ENCODE measurements at regions not wholly inside any gene's neighbourhood (a gene's known extent, or its start where the extent isn't known, plus 50 kb on each side); places are given as distances from the start of the nearest gene placed in this dataset.
"Not testable (repeated sequence)": the region's sequence is repeated elsewhere in the genome, so short reads cannot be mapped to it uniquely, and the experiment has no call there.

- no peak for DNase-seq
Observed at GRCh38 chr11:11220786-11221185, 132.3 kb downstream of the CSNK2A3 start.

GRCh38 chr11:11218629-11218986 is 134.4 kb downstream of the CSNK2A3 start:
- no peak for DNase-seq

- DNase-seq: no peak
Observed at GRCh38 chr11:11217929-11218628, 135.0 kb downstream of the CSNK2A3 start.

GRCh38 chr11:11217289-11217928 is 135.6 kb downstream of the CSNK2A3 start:
- DNase-seq: no peak

- no peak for DNase-seq
Observed at GRCh38 chr11:11215944-11216343, 137.1 kb downstream of the CSNK2A3 start.

GRCh38 chr11:11215058-11215815 is 137.8 kb downstream of the CSNK2A3 start:
- no peak for DNase-seq

GRCh38 chr11:11213117-11213516 is 139.9 kb downstream of the CSNK2A3 start:
- no peak for DNase-seq

GRCh38 chr11:11211888-11212287 is 141.2 kb downstream of the CSNK2A3 start:
- DNase-seq: no peak

GRCh38 chr11:11211186-11211585 is 141.9 kb downstream of the CSNK2A3 start:
- no peak for DNase-seq

- no peak for DNase-seq
Observed at GRCh38 chr11:11210446-11210845, 142.6 kb downstream of the CSNK2A3 start.

GRCh38 chr11:11209967-11210366 is 143.1 kb downstream of the CSNK2A3 start:
- DNase-seq: no peak

GRCh38 chr11:11208994-11209393 is 144.1 kb downstream of the CSNK2A3 start:
- DNase-seq: no peak

- DNase-seq: no peak
Observed at GRCh38 chr11:11207428-11207827, 145.6 kb downstream of the CSNK2A3 start.

GRCh38 chr11:11206484-11206883 is 146.6 kb downstream of the CSNK2A3 start:
- DNase-seq: no peak

GRCh38 chr11:11202885-11203284 is 150.2 kb downstream of the CSNK2A3 start:
- DNase-seq: no peak

- not testable (repeated sequence) for DNase-seq
Observed at GRCh38 chr11:11201302-11201701, 151.7 kb downstream of the CSNK2A3 start.

GRCh38 chr11:11192541-11192940 is 160.5 kb downstream of the CSNK2A3 start:
- DNase-seq: no peak

GRCh38 chr11:11189506-11189905 is 163.5 kb downstream of the CSNK2A3 start:
- DNase-seq: no peak

- DNase-seq: no peak
Observed at GRCh38 chr11:11186249-11186648, 166.8 kb downstream of the CSNK2A3 start.

GRCh38 chr11:11182261-11182660 is 170.8 kb downstream of the CSNK2A3 start:
- no peak for DNase-seq

GRCh38 chr11:11178671-11179638 is 174.1 kb downstream of the CSNK2A3 start:
- DNase-seq: no peak

- no peak for DNase-seq
Observed at GRCh38 chr11:11177156-11177808, 175.8 kb downstream of the CSNK2A3 start.
